Heart left ventricle (tissue), 16 donors: ENCODE measurements at regions not wholly inside any gene's neighbourhood (a gene's known extent, or its start where the extent isn't known, plus 50 kb on each side); places are given as distances from the start of the nearest gene placed in this dataset.

Source experiments
- ATAC-seq, 4 donors: fragments of 200-7000 bp; cut with Tn5 transposase; one replicate each; pipeline ENCODE4 v1.9.1; 2020 to 2022; ENCODE audit warnings: moderate library complexity in 4 of 4, mild to moderate bottlenecking in 3 of 4, moderate number of reproducible peaks in 1 of 4
- DNase-seq, 5 donors: peaks; one replicate each; pipeline ENCODE4 v3.0.0-alpha.2; 2020
- H3K27ac ChIP-seq, 12 donors: fragments of 200-600 bp; sonication (generic) in 4 of 12; one replicate each; pipeline versions ENCODE4 v1.5.0 to v1.8.0; 2016 to 2022; ENCODE audit warnings: mild to moderate bottlenecking in 2 of 12
- H3K27me3 ChIP-seq, 9 donors: fragments of 200-600 bp; sonication (generic) in 2 of 9; one replicate each; pipeline versions ENCODE4 v1.5.1 to v1.8.0; 2016 to 2022; ENCODE audit warnings: mild to moderate bottlenecking in 3 of 9
- H3K36me3 ChIP-seq, 9 donors: fragments of 200-600 bp; sonication (generic) in 2 of 9; one replicate each; pipeline versions ENCODE4 v1.5.0 to v1.8.0; 2018 to 2022; ENCODE audit warnings: mild to moderate bottlenecking in 2 of 9
- H3K4me1 ChIP-seq, 12 donors: fragments of 200-600 bp; sonication (generic) in 4 of 12; one replicate each; pipeline versions ENCODE4 v1.5.0 to v1.8.0; 2016 to 2022; ENCODE audit warnings: mild to moderate bottlenecking in 3 of 12
- H3K4me3 ChIP-seq, 12 donors: fragments of 200-600 bp; sonication (generic) in 4 of 12; one replicate each; pipeline versions ENCODE4 v1.5.0 to v1.8.0; 2017 to 2022; ENCODE audit warnings: mild to moderate bottlenecking in 9 of 12, moderate library complexity in 4 of 12
- H3K9me3 ChIP-seq, 12 donors: fragments of 200-600 bp; sonication (generic) in 4 of 12; one replicate each; pipeline versions ENCODE4 v1.5.0 to v1.8.0; 2016 to 2022; ENCODE audit warnings: mild to moderate bottlenecking in 1 of 12
- POLR2A ChIP-seq, 2 donors: fragments of 450-650 bp; IDR thresholded peaks; one replicate each; pipeline ENCODE4 v1.6.1; 2017; ENCODE audit warnings: antibody characterized with exemption in 2 of 2, mild to moderate bottlenecking in 2 of 2, moderate library complexity in 2 of 2
- WGBS, 4 donors: extraction: QIAGEN DNeasy Blood & Tissue Kit in 2 of 4; methylation state at CpG; one replicate each; pipeline versions ENCODE4 v1.1.5 to v1.1.7; 2013 to 2018; 5-methylcytosine and 5-hydroxymethylcytosine counted together
- intact Hi-C, 10 donors: fragments of 100-400 bp; cut with DNase I; formaldehyde crosslinking; loops; one replicate each; pipeline versions ENCODE4 v1.11.1 to v1.14.2; 2022
- TF ChIP-seq, protein P1 (sequence below), 12 donors: fragments of 200-600 bp; sonication (generic) in 4 of 12; IDR thresholded peaks; one replicate each; pipeline versions ENCODE4 v1.5.0 to v1.8.0; 2018 to 2022; ENCODE audit warnings: antibody characterized with exemption in 12 of 12, mild to moderate bottlenecking in 5 of 12
- donor health status: ischemic (EF 13 %, LVEDD 7.1; RV severe dilation, severe dysfunction).
- donor health status: healthy with polysubstance abuse.
- donor health status: DM: no; HTN: yes; CAD: no.
- donor health status: DM: no; HTN: no; CAD: no.
- donor health status: ischemic (EF 25% LVEDD 6.9; RV normal size, moderate dysfunction).
- donor health status: ischemic (EF 25% LVEDD 5.7; RV mildly dilated, moderate dysfunction).
- donor health status: healthy.
- donor health status: DM: yes; HTN: yes; CAD: no.
- donor health status: ischemic (EF 35%, LVEDD 5.7; RV mildly dilated, moderate dysfunction).
- donor health status: nonischemic (EF 11% LVEDD 7.7; RV severe dilation, severe dysfunction).
- donor health status: DM: yes; HTN: yes; CAD: no.
- donor health status: PGD.
- donor health status: ischemic (EF 29% LVEDD 5.4; RV normal size, mild dysfunction).
- donor health status: nonischemic (EF 23%, LVEDD 6.1; RV moderate dilation, normal function).

DNA sequence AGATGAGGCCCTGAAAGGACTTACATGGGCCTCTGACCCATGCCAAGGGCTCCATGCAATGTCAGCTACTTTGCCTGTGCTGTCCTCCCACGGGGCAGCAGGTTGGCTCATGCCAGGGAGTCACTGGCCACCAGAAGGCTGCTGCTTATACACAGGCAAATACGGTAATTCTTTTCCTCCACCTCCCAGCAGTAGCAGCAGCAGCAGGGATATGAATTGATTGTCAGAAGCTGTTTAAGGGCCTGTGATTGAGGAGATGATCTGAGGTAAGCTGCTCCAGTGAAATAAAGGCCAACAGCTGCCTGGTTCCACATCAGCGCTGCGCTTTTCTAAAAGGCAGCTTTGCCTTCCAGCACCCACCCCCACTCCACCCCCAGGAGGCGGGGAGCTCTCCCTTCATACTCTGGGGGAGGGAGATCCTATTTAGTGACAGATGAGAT is 250.5 kb downstream of the SHQ1 start:
- ATAC-seq: no peak
- Histone ChIP-seq H3K9me3 (no peaks in the 10 kb centered on the region), H3K27me3 (no peaks in the 10 kb centered on the region), H3K4me1 (peaks cover 0 to 6% (median 0%) of the 10 kb centered on the region in 12 donors), H3K27ac (no peak overlapping the region), H3K4me3 (no peak overlapping the region), H3K36me3 (no peaks in the 10 kb centered on the region)
- DNase-seq: no peak
- WGBS, 4 donors: 47 to 56% (median 50%) methylated on average over 5 of the region's 5 CpGs
- intact Hi-C loops: no loop called here
- TF ChIP-seq, protein P1, sequence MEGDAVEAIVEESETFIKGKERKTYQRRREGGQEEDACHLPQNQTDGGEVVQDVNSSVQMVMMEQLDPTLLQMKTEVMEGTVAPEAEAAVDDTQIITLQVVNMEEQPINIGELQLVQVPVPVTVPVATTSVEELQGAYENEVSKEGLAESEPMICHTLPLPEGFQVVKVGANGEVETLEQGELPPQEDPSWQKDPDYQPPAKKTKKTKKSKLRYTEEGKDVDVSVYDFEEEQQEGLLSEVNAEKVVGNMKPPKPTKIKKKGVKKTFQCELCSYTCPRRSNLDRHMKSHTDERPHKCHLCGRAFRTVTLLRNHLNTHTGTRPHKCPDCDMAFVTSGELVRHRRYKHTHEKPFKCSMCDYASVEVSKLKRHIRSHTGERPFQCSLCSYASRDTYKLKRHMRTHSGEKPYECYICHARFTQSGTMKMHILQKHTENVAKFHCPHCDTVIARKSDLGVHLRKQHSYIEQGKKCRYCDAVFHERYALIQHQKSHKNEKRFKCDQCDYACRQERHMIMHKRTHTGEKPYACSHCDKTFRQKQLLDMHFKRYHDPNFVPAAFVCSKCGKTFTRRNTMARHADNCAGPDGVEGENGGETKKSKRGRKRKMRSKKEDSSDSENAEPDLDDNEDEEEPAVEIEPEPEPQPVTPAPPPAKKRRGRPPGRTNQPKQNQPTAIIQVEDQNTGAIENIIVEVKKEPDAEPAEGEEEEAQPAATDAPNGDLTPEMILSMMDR (IDR thresholded peaks at IDR 0.05): no peak
- TF ChIP-seq POLR2A (IDR thresholded peaks at IDR 0.05): no peak

DNA sequence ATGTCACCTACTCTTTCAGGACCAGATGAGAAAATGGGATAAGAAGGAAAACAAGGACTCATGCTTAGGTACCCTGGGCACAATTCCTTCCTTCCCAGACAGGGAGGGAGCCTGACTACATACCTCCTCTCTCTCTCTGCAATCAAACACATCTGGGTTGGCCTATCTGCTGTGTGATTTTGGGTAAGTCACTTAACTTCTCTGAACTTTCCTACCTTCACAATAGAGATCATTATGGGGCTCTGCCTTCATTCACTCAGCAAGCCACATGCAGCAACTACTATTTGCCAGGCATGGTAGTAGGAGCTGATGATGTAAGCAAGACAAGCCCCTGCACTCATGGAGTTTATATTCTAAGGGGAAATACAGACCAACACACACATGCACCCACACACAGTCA is 251.2 kb downstream of the SHQ1 start:
- Histone ChIP-seq H3K9me3 (no peaks in the 10 kb centered on the region), H3K4me3 (no peak overlapping the region), H3K27ac (no peak overlapping the region), H3K36me3 (no peaks in the 10 kb centered on the region), H3K4me1 (peaks cover 0 to 8% (median 0%) of the 10 kb centered on the region in 12 donors), H3K27me3 (no peaks in the 10 kb centered on the region)
- no peak for ATAC-seq
- TF ChIP-seq POLR2A (IDR thresholded peaks at IDR 0.05): no peak
- TF ChIP-seq, protein P1 (IDR thresholded peaks at IDR 0.05): no peak
- intact Hi-C loops: no loop called here
- DNase-seq: no peak

DNA sequence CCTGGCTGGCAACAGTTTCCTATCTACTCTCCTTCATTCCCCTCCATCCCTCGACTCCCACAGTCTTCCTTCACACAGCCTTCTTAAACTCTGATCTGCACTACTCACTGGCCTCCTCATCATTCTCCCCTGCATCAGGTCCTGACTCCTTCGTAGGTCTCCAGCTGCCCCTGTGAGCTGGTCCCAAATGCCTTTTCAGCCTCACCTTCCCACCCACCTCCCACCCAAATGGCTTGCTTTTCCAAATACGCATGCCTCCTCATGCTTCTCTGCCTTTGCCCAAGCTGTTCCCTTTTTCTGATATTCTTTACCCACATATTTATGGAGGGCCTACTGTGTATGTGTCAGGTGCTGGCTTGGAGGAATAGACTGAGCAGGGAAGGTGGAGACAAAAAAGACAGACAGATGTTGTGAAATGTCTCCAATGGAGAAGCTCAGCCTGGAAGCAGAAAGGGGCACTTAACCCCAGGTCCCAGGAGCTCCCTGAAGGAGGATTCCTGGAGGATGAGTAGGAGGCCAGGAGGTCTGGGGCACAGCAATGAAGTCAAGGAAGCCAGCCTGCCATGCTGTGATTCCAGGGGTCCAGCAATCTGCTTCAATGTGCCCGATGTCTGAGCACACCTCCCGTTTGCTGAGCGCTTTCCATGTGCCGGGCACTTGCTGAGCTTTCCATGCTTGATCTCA is 252.2 kb downstream of the SHQ1 start:
- Histone ChIP-seq H3K27ac (no peak overlapping the region), H3K9me3 (no peaks in the 10 kb centered on the region), H3K36me3 (no peaks in the 10 kb centered on the region), H3K27me3 (no peaks in the 10 kb centered on the region), H3K4me3 (no peak overlapping the region), H3K4me1 (peaks cover 0 to 18% (median 0%) of the 10 kb centered on the region in 12 donors)
- intact Hi-C loops: no loop called here
- TF ChIP-seq POLR2A (IDR thresholded peaks at IDR 0.05): no peak
- TF ChIP-seq, protein P1 (IDR thresholded peaks at IDR 0.05): no peak
- DNase-seq (no peak), ATAC-seq (no peak)
- whole genome bisulfite sequencing, 4 donors: 87 to 94% (median 92%) methylated on average over 7 of the region's 7 CpGs

DNA sequence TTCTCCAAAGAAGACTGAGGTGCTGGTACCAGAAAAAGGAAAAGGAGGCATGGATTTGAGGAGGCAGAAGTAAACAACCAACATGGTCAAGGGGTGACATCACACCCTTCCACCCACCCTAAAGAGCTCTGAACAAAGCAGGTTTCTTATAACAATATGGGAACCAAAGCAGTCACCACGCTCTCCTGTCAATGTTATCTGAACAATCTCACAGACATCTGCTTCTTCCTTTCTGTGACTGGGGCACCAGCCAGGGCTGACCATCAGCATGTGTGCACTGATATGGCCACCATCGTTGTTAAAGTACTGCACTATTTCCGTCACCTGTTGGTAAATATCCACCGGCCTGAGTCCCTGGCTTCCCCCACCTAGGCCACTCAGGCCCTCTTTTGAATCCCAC is 252.9 kb downstream of the SHQ1 start:
- ATAC-seq (no peak), DNase-seq (no peak)
- no peak overlapping the region for H3K27ac ChIP-seq
- no peaks in the 10 kb centered on the region for H3K9me3 ChIP-seq
- intact Hi-C loops: no loop called here
- no peak overlapping the region for H3K4me3 ChIP-seq
- H3K27me3 ChIP-seq: no peaks in the 10 kb centered on the region
- no peaks in the 10 kb centered on the region for H3K36me3 ChIP-seq
- 65 to 73% (median 69%) methylated on average over 4 of the region's 4 CpGs for WGBS, 4 donors
- peaks cover 0 to 22% (median 0%) of the 10 kb centered on the region in 12 donors for H3K4me1 ChIP-seq
- TF ChIP-seq POLR2A (IDR thresholded peaks at IDR 0.05): no peak
- TF ChIP-seq, protein P1 (IDR thresholded peaks at IDR 0.05): no peak
